ENCODE measurements at regions not wholly inside any gene's neighbourhood (a gene's known extent, or its start where the extent isn't known, plus 50 kb on each side); places are given as distances from the start of the nearest gene placed in this dataset.

GRCh38 chr3:104870276-104870675 is 496.4 kb upstream of the ALCAM start:
- no peak overlapping the region for H3K27ac ChIP-seq (ENCODE audit: low read depth in 1 of 2, low read length in 1 of 2)
- H3K9me3 ChIP-seq (ENCODE audit: control insufficient read depth in 4 of 4, insufficient read depth in 3 of 4, low read length in 3 of 4) = no peaks in the 10 kb centered on the region
- no peaks in the 10 kb centered on the region for H3K27me3 ChIP-seq (ENCODE audit: control insufficient read depth in 3 of 3, insufficient read depth in 3 of 3, low read length in 2 of 3)
- TF ChIP-seq, protein P1, sequence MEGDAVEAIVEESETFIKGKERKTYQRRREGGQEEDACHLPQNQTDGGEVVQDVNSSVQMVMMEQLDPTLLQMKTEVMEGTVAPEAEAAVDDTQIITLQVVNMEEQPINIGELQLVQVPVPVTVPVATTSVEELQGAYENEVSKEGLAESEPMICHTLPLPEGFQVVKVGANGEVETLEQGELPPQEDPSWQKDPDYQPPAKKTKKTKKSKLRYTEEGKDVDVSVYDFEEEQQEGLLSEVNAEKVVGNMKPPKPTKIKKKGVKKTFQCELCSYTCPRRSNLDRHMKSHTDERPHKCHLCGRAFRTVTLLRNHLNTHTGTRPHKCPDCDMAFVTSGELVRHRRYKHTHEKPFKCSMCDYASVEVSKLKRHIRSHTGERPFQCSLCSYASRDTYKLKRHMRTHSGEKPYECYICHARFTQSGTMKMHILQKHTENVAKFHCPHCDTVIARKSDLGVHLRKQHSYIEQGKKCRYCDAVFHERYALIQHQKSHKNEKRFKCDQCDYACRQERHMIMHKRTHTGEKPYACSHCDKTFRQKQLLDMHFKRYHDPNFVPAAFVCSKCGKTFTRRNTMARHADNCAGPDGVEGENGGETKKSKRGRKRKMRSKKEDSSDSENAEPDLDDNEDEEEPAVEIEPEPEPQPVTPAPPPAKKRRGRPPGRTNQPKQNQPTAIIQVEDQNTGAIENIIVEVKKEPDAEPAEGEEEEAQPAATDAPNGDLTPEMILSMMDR (IDR thresholded peaks at IDR 0.05; ENCODE audit: control extremely low read depth, extremely low read depth) = no peak
- H3K4me1 ChIP-seq (ENCODE audit: control insufficient read depth in 5 of 5, insufficient read depth in 5 of 5, low read length in 5 of 5) = peaks cover 0 to 2% (median 0%) of the 10 kb centered on the region in 5 donors
- H3K36me3 ChIP-seq (ENCODE audit: control insufficient read depth in 4 of 4, insufficient read depth in 4 of 4, low read length in 4 of 4) = no peaks in the 10 kb centered on the region
- 92 to 97% methylated on average over 1 of the region's 1 CpG for WGBS, 2 donors
- ATAC-seq (ENCODE audit: insufficient read depth, low FRiP score) (no peak), DNase-seq (no peak)
- H3K9ac ChIP-seq (ENCODE audit: insufficient read depth in 1 of 2, low read length in 2 of 2) = no peak overlapping the region
- no peak overlapping the region for H3K4me3 ChIP-seq

DNA sequence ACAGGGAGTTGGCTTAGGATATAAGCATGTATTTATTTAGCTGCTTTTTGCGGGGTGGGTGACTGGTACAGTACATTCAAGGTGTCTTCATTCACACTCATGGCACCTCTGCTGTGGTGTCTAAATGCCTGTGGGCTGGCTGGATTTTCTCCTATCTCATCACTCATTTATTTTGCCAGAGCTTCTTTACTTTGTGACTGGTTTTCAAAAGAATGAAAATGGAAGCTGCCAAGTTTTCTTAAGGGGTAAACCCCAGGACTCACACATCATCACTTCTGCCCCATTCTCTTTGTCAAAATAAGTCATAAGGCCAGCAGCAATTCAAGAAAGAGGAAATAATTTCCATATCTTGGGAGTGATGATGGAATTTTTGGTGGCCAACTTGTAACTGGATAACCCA is 493.4 kb upstream of the ALCAM start:
- H3K36me3 ChIP-seq (ENCODE audit: control insufficient read depth in 4 of 4, insufficient read depth in 4 of 4, low read length in 4 of 4) = no peaks in the 10 kb centered on the region
- no peak overlapping the region for H3K27ac ChIP-seq (ENCODE audit: low read depth in 1 of 2, low read length in 1 of 2)
- WGBS, 2 donors = 94 to 97% methylated on average over 1 of the region's 1 CpG
- ATAC-seq (ENCODE audit: insufficient read depth, low FRiP score) = no peak
- no peak for DNase-seq
- no peak overlapping the region for H3K4me3 ChIP-seq
- H3K4me1 ChIP-seq (ENCODE audit: control insufficient read depth in 5 of 5, insufficient read depth in 5 of 5, low read length in 5 of 5) = peaks cover 0 to 2% (median 0%) of the 10 kb centered on the region in 5 donors
- H3K9ac ChIP-seq (ENCODE audit: insufficient read depth in 1 of 2, low read length in 2 of 2) = no peak overlapping the region
- TF ChIP-seq, protein P1 (IDR thresholded peaks at IDR 0.05; ENCODE audit: control extremely low read depth, extremely low read depth) = no peak
- no peaks in the 10 kb centered on the region for H3K27me3 ChIP-seq (ENCODE audit: control insufficient read depth in 3 of 3, insufficient read depth in 3 of 3, low read length in 2 of 3)
- peaks cover 0 to 3% (median 0%) of the 10 kb centered on the region in 4 donors for H3K9me3 ChIP-seq (ENCODE audit: control insufficient read depth in 4 of 4, insufficient read depth in 3 of 4, low read length in 3 of 4)

DNA sequence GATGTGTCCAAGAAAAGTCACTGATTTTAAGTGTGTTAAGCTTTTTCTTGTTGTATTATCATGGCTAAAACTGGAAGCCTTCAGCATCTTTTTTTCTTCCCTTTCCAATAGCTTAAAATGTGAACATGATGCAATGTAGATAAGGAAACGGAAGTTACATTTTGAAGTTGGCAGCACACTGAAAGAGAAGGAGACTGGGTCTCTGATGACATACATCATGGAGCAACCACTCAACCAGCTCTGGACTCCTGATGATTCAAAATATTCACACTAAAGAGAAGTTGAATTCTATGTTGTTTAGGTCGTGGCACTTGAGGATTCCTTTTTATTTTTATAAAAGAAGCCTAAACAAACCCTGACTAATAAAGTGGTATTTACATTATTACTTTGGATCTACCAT is 488.3 kb upstream of the ALCAM start:
- ATAC-seq (ENCODE audit: insufficient read depth, low FRiP score) (no peak), DNase-seq (peak in 2 of 3 donors; percentile 7 to 49)
- TF ChIP-seq, protein P1 (IDR thresholded peaks at IDR 0.05; ENCODE audit: control extremely low read depth, extremely low read depth) = no peak

GRCh38 chr3:104879919-104880318 is 486.8 kb upstream of the ALCAM start:
- Histone ChIP-seq H3K27ac (ENCODE audit: low read depth in 1 of 2, low read length in 1 of 2) (no peak overlapping the region), H3K9ac (ENCODE audit: insufficient read depth in 1 of 2, low read length in 2 of 2) (no peak overlapping the region), H3K36me3 (ENCODE audit: control insufficient read depth in 4 of 4, insufficient read depth in 4 of 4, low read length in 4 of 4) (no peaks in the 10 kb centered on the region), H3K4me3 (no peak overlapping the region), H3K9me3 (ENCODE audit: control insufficient read depth in 4 of 4, insufficient read depth in 3 of 4, low read length in 3 of 4) (peaks cover 0 to 3% (median 0%) of the 10 kb centered on the region in 4 donors), H3K4me1 (ENCODE audit: control insufficient read depth in 5 of 5, insufficient read depth in 5 of 5, low read length in 5 of 5) (no peaks in the 10 kb centered on the region), H3K27me3 (ENCODE audit: control insufficient read depth in 3 of 3, insufficient read depth in 3 of 3, low read length in 2 of 3) (no peaks in the 10 kb centered on the region)
- 45 to 80% methylated on average over 2 of the region's 2 CpGs for WGBS, 2 donors
- no peak for ATAC-seq (ENCODE audit: insufficient read depth, low FRiP score)
- TF ChIP-seq, protein P1 (IDR thresholded peaks at IDR 0.05; ENCODE audit: control extremely low read depth, extremely low read depth) = no peak
- DNase-seq = peak in 2 of 3 donors; percentile 9 to 33

More for the DNA sequence above, 488.3 kb upstream of the ALCAM start:
- H3K4me3 ChIP-seq = no peak overlapping the region
- no peaks in the 10 kb centered on the region for H3K36me3 ChIP-seq (ENCODE audit: control insufficient read depth in 4 of 4, insufficient read depth in 4 of 4, low read length in 4 of 4)
- no peak overlapping the region for H3K9ac ChIP-seq (ENCODE audit: insufficient read depth in 1 of 2, low read length in 2 of 2)
- H3K9me3 ChIP-seq (ENCODE audit: control insufficient read depth in 4 of 4, insufficient read depth in 3 of 4, low read length in 3 of 4) = peaks cover 0 to 3% (median 0%) of the 10 kb centered on the region in 4 donors
- no peak overlapping the region for H3K27ac ChIP-seq (ENCODE audit: low read depth in 1 of 2, low read length in 1 of 2)
- 45 to 53% methylated on average over 2 of the region's 2 CpGs for WGBS, 2 donors
- no peaks in the 10 kb centered on the region for H3K27me3 ChIP-seq (ENCODE audit: control insufficient read depth in 3 of 3, insufficient read depth in 3 of 3, low read length in 2 of 3)
- H3K4me1 ChIP-seq (ENCODE audit: control insufficient read depth in 5 of 5, insufficient read depth in 5 of 5, low read length in 5 of 5) = peaks cover 0 to 2% (median 0%) of the 10 kb centered on the region in 5 donors

All from lung (tissue), 11 donors.